Spleen (tissue), 7 donors: ENCODE measurements at regions not wholly inside any gene's neighbourhood (a gene's known extent, or its start where the extent isn't known, plus 50 kb on each side); places are given as distances from the start of the nearest gene placed in this dataset.

Experiments
- CTCF ChIP-seq, 11 experiments: fragments of 200-600 bp in 7 of 11; fragments of 450-650 bp in 4 of 11; sonication (generic) in 4 of 11; IDR thresholded peaks in 8 of 11; conservative IDR thresholded peaks in 3 of 11; 1 replicate in 7 of 11; 2 replicates in 4 of 11; pipeline versions ENCODE4 v1.4.0 to v1.8.0; 2016 to 2021; ENCODE audit warnings: antibody characterized with exemption in 11 of 11, inconsistent platforms in 4 of 11, mild to moderate bottlenecking in 1 of 11
- POLR2A ChIP-seq, 3 donors: fragments of 450-650 bp; IDR thresholded peaks; one replicate each; pipeline ENCODE4 v1.5.1; 2017; ENCODE audit warnings: antibody characterized with exemption in 3 of 3, mild to moderate bottlenecking in 1 of 3
- POLR2AphosphoS5 ChIP-seq, 3 donors: sonication (generic); formaldehyde crosslinking; IDR thresholded peaks; one replicate each; pipeline ENCODE4 v1.5.1; 2017; ENCODE audit warnings: antibody characterized with exemption in 3 of 3
- donor health status: DM: no; HTN: no; CAD: no; lungs with moderate emphysema.
- donor health status: DM: no; HTN: no; CAD: no.
- donor health status: DM: no; HTN: no; CAD: no.

DNA sequence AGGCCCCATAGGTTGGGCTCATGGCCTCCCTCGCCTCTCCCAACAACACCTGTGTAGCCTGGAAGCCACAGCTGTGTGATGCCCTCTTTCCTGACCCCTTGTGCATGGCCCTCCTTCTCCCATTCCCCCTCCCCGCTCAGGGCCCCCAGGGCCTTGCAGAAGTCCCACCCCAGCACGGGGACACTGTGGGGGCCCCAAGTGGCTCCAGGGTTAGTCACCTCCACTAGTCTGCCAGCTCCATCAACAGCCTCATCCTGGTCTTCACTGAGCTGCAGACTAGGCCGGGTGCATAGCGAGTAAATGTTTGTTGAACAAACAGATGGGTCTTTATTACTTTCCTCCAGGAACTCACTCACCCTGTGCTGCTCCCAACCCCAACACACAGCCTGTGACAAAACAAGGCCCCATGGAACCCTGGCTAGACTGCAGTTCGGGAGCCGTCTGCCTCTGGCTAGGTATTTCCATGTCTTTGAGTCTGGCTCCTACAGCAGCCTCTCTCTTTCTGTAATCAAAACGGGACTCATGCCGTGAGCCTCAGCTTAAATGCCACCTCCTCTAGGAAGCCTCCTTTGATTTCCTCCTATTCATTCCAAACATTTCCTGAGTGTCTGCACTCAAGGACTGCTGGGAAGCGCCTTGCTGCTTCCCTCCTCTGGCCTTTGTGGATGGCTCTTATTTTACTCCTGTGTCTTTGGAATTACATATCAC lies 109.9 kb upstream of the ID2 start:
- TF ChIP-seq CTCF (IDR thresholded peaks at IDR 0.05 in 8 of 11, conservative IDR thresholded peaks at IDR 0.05 in 3 of 11) (no peak), POLR2AphosphoS5 (IDR thresholded peaks at IDR 0.05) (no peak), POLR2A (IDR thresholded peaks at IDR 0.05) (no peak)
